Glutamatergic neuron (in vitro differentiated cells): ENCODE measurements at regions not wholly inside any gene's neighbourhood (a gene's known extent, or its start where the extent isn't known, plus 50 kb on each side); places are given as distances from the start of the nearest gene placed in this dataset.

Experiments
- DNase-seq: peaks from one replicate; pipeline ENCODE4 v3.0.0; 2022
- H3K27ac Mint-ChIP-seq: one replicate; pipeline ENCODE4 v1.8.0; 2020; ENCODE audit warnings: mild to moderate bottlenecking, mixed read lengths, inconsistent platforms; ENCODE audit not compliant: unreplicated experiment
- H3K27me3 Mint-ChIP-seq: one replicate; pipeline ENCODE4 v1.8.0; 2020; ENCODE audit warnings: mild to moderate bottlenecking, moderate library complexity, mixed read lengths, inconsistent platforms; ENCODE audit not compliant: unreplicated experiment
- H3K36me3 Mint-ChIP-seq: one replicate; pipeline ENCODE4 v1.8.0; 2020; ENCODE audit warnings: mild to moderate bottlenecking, mixed read lengths, inconsistent platforms; ENCODE audit not compliant: unreplicated experiment
- H3K4me1 Mint-ChIP-seq: one replicate; pipeline ENCODE4 v1.8.0; 2020; ENCODE audit warnings: mild to moderate bottlenecking, low read depth, mixed read lengths, inconsistent platforms; ENCODE audit not compliant: unreplicated experiment
- H3K4me3 Mint-ChIP-seq: one replicate; pipeline ENCODE4 v1.8.0; 2020; ENCODE audit warnings: mild to moderate bottlenecking, mixed read lengths, inconsistent platforms; ENCODE audit not compliant: unreplicated experiment
- H3K9me3 Mint-ChIP-seq: one replicate; pipeline ENCODE4 v1.8.0; 2020; ENCODE audit warnings: mild to moderate bottlenecking, moderate library complexity, mixed read lengths, inconsistent platforms; ENCODE audit not compliant: unreplicated experiment
- TF ChIP-seq, protein P1 (sequence below): fragments of 200-600 bp; sonication (generic); IDR thresholded peaks from one replicate; pipeline ENCODE4 v1.5.0; 2021; ENCODE audit not compliant: partially characterized antibody, unreplicated experiment

DNA sequence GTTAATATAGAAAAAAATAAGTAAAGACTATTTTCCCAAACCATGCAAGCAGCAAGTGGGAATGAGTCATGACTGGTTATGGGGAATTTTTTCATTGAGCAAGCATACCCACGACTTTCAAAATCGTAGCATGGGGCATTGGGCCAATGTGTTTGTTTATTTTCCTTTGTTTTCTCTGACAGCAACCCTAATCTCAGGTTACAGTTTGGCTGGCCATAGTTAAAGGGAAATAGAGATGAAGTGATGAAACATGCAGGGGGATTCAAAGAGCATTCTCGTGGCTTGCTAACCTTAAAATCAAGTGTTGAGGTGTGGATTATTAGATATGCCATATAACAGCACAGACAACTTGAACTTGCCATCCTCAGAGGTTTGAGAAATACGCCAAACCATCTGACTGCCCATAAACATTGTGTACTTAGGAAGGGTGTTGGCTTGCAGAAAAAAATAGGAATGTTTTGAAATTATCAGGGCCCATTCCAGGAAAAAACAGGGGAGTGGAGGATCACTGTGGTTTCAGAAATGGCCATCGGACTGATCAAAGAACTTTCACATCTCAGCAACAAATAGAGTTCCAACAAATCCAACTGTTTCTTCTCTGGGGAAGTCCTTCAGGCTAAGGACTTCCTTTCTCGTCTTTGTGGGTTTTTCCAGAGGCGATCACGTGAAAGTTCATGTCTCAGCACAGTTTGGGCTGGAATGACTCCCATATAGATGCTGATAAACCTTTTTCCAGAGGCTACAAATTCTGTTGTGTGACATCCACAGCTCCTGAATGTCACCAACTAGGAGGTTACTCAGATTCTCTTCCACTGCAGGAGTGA lies 259.1 kb downstream of the SYK start:
- no peak for DNase-seq
- no peak overlapping the region for H3K4me3 Mint-ChIP-seq
- H3K4me1 Mint-ChIP-seq, result no peaks in the 10 kb centered on the region
- TF ChIP-seq, protein P1, sequence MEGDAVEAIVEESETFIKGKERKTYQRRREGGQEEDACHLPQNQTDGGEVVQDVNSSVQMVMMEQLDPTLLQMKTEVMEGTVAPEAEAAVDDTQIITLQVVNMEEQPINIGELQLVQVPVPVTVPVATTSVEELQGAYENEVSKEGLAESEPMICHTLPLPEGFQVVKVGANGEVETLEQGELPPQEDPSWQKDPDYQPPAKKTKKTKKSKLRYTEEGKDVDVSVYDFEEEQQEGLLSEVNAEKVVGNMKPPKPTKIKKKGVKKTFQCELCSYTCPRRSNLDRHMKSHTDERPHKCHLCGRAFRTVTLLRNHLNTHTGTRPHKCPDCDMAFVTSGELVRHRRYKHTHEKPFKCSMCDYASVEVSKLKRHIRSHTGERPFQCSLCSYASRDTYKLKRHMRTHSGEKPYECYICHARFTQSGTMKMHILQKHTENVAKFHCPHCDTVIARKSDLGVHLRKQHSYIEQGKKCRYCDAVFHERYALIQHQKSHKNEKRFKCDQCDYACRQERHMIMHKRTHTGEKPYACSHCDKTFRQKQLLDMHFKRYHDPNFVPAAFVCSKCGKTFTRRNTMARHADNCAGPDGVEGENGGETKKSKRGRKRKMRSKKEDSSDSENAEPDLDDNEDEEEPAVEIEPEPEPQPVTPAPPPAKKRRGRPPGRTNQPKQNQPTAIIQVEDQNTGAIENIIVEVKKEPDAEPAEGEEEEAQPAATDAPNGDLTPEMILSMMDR, result no peak
- H3K27me3 Mint-ChIP-seq, result no peaks in the 10 kb centered on the region
- no peaks in the 10 kb centered on the region for H3K36me3 Mint-ChIP-seq
- no peak overlapping the region for H3K27ac Mint-ChIP-seq
- no peaks in the 10 kb centered on the region for H3K9me3 Mint-ChIP-seq

DNA sequence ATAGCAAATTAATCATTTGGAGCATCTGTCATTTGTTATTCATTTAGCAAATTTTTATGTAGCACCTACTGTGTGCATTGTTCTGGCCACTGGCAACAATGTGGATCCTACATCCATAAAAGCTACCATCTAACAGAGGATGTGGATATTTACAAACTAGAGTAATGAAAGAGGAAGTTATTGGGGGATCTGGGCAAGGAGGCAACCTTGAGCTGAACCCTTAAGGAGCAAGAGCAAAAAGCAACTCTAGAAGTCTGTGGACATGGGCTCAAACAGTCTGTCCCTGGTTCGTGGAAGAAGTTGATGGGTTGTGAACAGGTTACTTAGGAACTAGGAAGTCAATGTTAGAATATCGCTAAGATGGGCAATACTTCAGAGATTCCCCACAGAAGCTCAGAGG lies 259.9 kb downstream of the SYK start:
- TF ChIP-seq, protein P1, result no peak
- Mint-ChIP-seq H3K36me3 (no peaks in the 10 kb centered on the region), H3K4me3 (no peak overlapping the region), H3K27ac (no peak overlapping the region), H3K9me3 (no peaks in the 10 kb centered on the region), H3K4me1 (no peaks in the 10 kb centered on the region), H3K27me3 (no peaks in the 10 kb centered on the region)
- DNase-seq, result no peak

DNA sequence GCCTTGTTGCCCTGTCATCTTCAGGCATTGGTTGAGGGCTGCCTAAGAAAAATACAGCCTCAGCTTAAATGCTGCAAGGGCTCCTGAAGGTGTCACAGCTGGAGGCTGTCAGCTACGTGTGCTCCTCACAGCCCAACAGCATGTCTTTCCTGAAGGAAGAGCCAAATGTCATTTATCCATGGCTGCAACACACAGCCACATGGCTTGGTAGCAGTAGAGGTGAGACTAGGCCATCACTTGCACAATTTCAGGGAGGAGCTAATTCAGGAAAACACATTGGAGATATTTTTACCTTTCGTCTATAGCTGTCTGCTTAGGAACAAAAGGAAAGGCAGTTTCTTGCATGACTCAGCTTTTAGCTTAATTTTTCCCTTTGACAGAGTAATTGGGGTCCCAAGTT lies 260.7 kb downstream of the SYK start:
- no peaks in the 10 kb centered on the region for H3K4me1 Mint-ChIP-seq
- H3K36me3 Mint-ChIP-seq, result no peaks in the 10 kb centered on the region
- H3K27me3 Mint-ChIP-seq, result no peaks in the 10 kb centered on the region
- DNase-seq, result no peak
- TF ChIP-seq, protein P1, result no peak
- no peaks in the 10 kb centered on the region for H3K9me3 Mint-ChIP-seq
- no peak overlapping the region for H3K27ac Mint-ChIP-seq
- H3K4me3 Mint-ChIP-seq, result no peak overlapping the region

DNA sequence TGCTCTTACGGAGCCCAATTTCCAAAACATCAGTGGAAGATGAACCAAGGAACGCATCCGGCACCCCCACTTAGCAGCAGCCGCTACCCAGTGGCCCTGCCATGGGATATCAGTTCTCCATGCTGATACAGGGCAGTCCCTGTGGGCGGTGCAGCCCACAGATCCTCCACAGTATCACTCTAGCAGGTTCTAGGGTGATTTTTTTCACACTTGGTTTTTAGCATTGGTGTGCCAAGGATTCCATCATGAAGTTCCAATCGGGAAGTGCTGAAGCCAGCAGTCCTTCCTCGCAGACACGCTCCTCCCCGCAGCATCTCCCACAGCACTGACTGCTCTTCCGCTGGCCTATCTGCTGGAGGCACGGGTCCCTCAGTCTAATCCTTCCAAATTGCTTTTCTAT lies 261.9 kb downstream of the SYK start:
- no peak for DNase-seq
- TF ChIP-seq, protein P1, result no peak
- Mint-ChIP-seq H3K4me1 (no peaks in the 10 kb centered on the region), H3K9me3 (no peaks in the 10 kb centered on the region), H3K36me3 (no peaks in the 10 kb centered on the region), H3K27ac (no peak overlapping the region), H3K27me3 (no peaks in the 10 kb centered on the region), H3K4me3 (no peak overlapping the region)

DNA sequence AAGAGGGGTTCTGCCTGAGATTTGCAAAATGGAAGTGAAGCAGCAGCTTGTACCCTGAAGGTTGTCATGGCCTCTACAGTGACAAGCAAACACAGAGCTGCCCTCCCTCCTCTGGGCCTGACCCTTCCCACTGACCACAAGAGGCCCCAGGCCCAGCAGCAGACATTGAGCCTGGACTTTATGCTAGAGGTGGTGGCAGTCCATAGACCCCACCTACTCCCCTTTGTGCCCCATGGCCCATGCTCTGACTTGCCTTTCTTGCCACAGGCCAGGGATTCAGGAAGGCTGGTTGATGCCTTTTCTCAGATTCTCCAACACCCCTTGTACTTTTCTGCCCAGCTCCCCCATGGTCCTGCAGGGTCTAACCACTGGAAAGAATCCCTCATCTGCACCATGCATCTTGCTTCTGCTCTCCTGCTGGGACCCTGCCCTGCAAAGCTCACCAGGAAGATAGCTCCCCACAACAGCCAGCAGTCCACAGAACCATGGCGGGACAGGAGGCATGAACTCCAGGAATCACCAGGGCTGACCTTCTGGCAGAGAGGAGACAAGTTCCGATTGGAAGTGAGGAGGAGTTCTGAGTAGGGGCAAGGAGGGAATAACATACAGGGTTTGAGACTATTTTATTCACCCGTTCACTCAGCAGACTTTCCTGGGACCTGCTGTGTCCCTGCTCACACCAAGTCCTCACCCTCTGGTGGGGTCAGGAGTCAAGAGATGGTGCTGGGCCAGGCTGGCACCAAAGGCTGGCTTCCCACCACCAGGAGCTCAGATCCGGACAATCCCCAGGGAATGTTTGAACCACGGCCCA lies 263.8 kb downstream of the SYK start:
- no peaks in the 10 kb centered on the region for H3K4me1 Mint-ChIP-seq

More for the DNA sequence above, 263.8 kb downstream of the SYK start:
- Mint-ChIP-seq H3K36me3 (no peaks in the 10 kb centered on the region), H3K4me3 (no peak overlapping the region), H3K9me3 (no peaks in the 10 kb centered on the region), H3K27me3 (no peaks in the 10 kb centered on the region), H3K27ac (no peak overlapping the region)
- no peak for DNase-seq
- TF ChIP-seq, protein P1, result no peak
